Testis (tissue), 2 donors: ENCODE measurements at regions not wholly inside any gene's neighbourhood (a gene's known extent, or its start where the extent isn't known, plus 50 kb on each side); places are given as distances from the start of the nearest gene placed in this dataset.

Experiments
- CTCF ChIP-seq, 3 experiments: fragments of 450-650 bp in 2 of 3; fragments of 200-600 bp in 1 of 3; sonication (generic) in 1 of 3; IDR thresholded peaks; one replicate each; pipeline ENCODE4 v1.5.1; 2016 to 2019; ENCODE audit warnings: antibody characterized with exemption in 3 of 3, mild to moderate bottlenecking in 2 of 3, moderate library complexity in 1 of 3
- POLR2A ChIP-seq: fragments of 450-650 bp; IDR thresholded peaks from one replicate; pipeline ENCODE4 v1.6.1; 2017; ENCODE audit warnings: antibody characterized with exemption, mild to moderate bottlenecking, moderate library complexity

DNA sequence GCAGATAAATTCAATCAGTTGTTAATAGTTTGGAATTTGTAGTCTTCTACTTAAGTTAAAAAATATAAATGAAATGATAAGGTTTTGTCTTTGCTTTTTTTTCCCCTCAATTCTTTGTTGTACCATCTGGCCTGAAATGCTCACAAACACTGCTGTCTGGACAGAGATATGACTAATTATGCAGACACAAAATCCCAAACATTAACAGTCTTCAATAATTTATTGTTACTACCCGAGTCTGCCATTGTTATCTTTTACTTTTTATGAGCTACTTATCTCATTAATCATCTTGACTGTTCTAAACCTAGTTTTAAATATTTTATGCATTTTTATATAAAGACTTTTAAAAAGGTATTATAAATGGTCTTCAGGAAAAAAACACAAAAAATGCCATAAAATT, 64.7 kb upstream of the THSD7A start:
- TF ChIP-seq CTCF (IDR thresholded peaks at IDR 0.05), result no peak
- no peak for TF ChIP-seq POLR2A
